Upper lobe of left lung (tissue), 4 donors: ENCODE measurements at regions not wholly inside any gene's neighbourhood (a gene's known extent, or its start where the extent isn't known, plus 50 kb on each side); places are given as distances from the start of the nearest gene placed in this dataset.

ENCODE experiments used
- CTCF ChIP-seq, 6 experiments: fragments of 450-650 bp in 4 of 6; fragments of 200-600 bp in 2 of 6; sonication (generic) in 2 of 6; IDR thresholded peaks; one replicate each; pipeline ENCODE4 v1.5.1; 2016 to 2019; ENCODE audit warnings: antibody characterized with exemption in 6 of 6
- EP300 ChIP-seq, 4 donors: sonication (generic); formaldehyde crosslinking; IDR thresholded peaks; one replicate each; pipeline ENCODE4 v1.5.1; 2017; ENCODE audit warnings: antibody characterized with exemption in 4 of 4, control low read depth in 2 of 4
- POLR2A ChIP-seq, 4 donors: fragments of 450-650 bp; IDR thresholded peaks; one replicate each; pipeline ENCODE4 v1.5.1; 2016 to 2017; ENCODE audit warnings: antibody characterized with exemption in 4 of 4, mild to moderate bottlenecking in 2 of 4
- POLR2AphosphoS5 ChIP-seq, 2 donors: sonication (generic); formaldehyde crosslinking; IDR thresholded peaks; one replicate each; pipeline ENCODE4 v1.5.1; 2017; ENCODE audit warnings: antibody characterized with exemption in 2 of 2

- TF ChIP-seq POLR2A (IDR thresholded peaks at IDR 0.05) (no peak), CTCF (IDR thresholded peaks at IDR 0.05) (no peak), POLR2AphosphoS5 (IDR thresholded peaks at IDR 0.05) (no peak), EP300 (IDR thresholded peaks at IDR 0.05) (no peak)
Observed at GRCh38 chr3:103786296-103786695, 1351.5 kb downstream of the ZPLD1 start.
